ENCODE measurements at regions not wholly inside any gene's neighbourhood (a gene's known extent, or its start where the extent isn't known, plus 50 kb on each side); places are given as distances from the start of the nearest gene placed in this dataset.

- H3F3A ChIP-seq (ENCODE audit: insufficient read depth, low read length, poor library complexity, severe bottlenecking): no peaks in the 10 kb centered on the region
- no peaks in the 10 kb centered on the region for H4K20me1 ChIP-seq (ENCODE audit: insufficient read depth)
- no peak overlapping the region for H3K9ac ChIP-seq (ENCODE audit: low read length)
- H3K27ac ChIP-seq (ENCODE audit: low read length): no peak overlapping the region
- no peaks in the 10 kb centered on the region for H3K27me3 ChIP-seq (ENCODE audit: insufficient read depth, low read depth, low read length)
- H3K4me3 ChIP-seq (ENCODE audit: low read length): no peak overlapping the region
- H3K4me2 ChIP-seq (ENCODE audit: low read length): no peak overlapping the region
- no peaks in the 10 kb centered on the region for H3K36me3 ChIP-seq (ENCODE audit: insufficient read depth, low read length)
- H3K9me3 ChIP-seq (ENCODE audit: low read length): no peaks in the 10 kb centered on the region
- H3K79me2 ChIP-seq (replicated peaks; ENCODE audit: insufficient read depth, low read length): no peaks in the 10 kb centered on the region
- no peak overlapping the region for H2AFZ ChIP-seq (ENCODE audit: low read depth, low read length)
- no peaks in the 10 kb centered on the region for H3K9me2 ChIP-seq (ENCODE audit: insufficient read depth, low read length)
- TF ChIP-seq POLR2AphosphoS5 (IDR thresholded peaks at IDR 0.05) (no peak), EZH2 (IDR thresholded peaks at IDR 0.05; ENCODE audit: borderline replicate concordance, insufficient read depth, low read length, poor library complexity, severe bottlenecking) (no peak), RAD21 (conservative IDR thresholded peaks at IDR 0.05) (no peak), REST (IDR thresholded peaks at IDR 0.05; ENCODE audit: borderline replicate concordance) (no peak), SMC3 (conservative IDR thresholded peaks at IDR 0.05; ENCODE audit: poor library complexity) (no peak), TAF1 (IDR thresholded peaks at IDR 0.05; ENCODE audit: low read depth) (no peak)
These were observed 55.6 kb downstream of the ZNF281 start for GRCh38 chr1:200354243-200354642.

- H3K9me3 ChIP-seq (ENCODE audit: low read length): no peaks in the 10 kb centered on the region
- no peaks in the 10 kb centered on the region for H4K20me1 ChIP-seq (ENCODE audit: insufficient read depth)
- H3K79me2 ChIP-seq (replicated peaks; ENCODE audit: insufficient read depth, low read length): no peaks in the 10 kb centered on the region
- no peaks in the 10 kb centered on the region for H3K9me2 ChIP-seq (ENCODE audit: insufficient read depth, low read length)
- H2AFZ ChIP-seq (ENCODE audit: low read depth, low read length): no peak overlapping the region
- no peak for TF ChIP-seq MXI1 (conservative IDR thresholded peaks at IDR 0.05; ENCODE audit: poor library complexity, severe bottlenecking)
- TF ChIP-seq SMC3 (conservative IDR thresholded peaks at IDR 0.05; ENCODE audit: poor library complexity): no peak
- TF ChIP-seq REST (IDR thresholded peaks at IDR 0.05; ENCODE audit: borderline replicate concordance): no peak
- no peak for TF ChIP-seq TAF1 (IDR thresholded peaks at IDR 0.05; ENCODE audit: low read depth)
- TF ChIP-seq EP300 (conservative IDR thresholded peaks at IDR 0.05; ENCODE audit: poor library complexity, severe bottlenecking): no peak
- TF ChIP-seq CTCF (IDR thresholded peaks at IDR 0.05; ENCODE audit: poor library complexity, severe bottlenecking): no peak
- no peak for TF ChIP-seq EZH2 (IDR thresholded peaks at IDR 0.05; ENCODE audit: borderline replicate concordance, insufficient read depth, low read length, poor library complexity, severe bottlenecking)
- no peak for TF ChIP-seq POLR2AphosphoS5 (IDR thresholded peaks at IDR 0.05)
- TF ChIP-seq RAD21 (conservative IDR thresholded peaks at IDR 0.05): no peak
- H3K4me2 ChIP-seq (ENCODE audit: low read length): no peak overlapping the region
- no peak overlapping the region for H3K9ac ChIP-seq (ENCODE audit: low read length)
- no peaks in the 10 kb centered on the region for H3K27me3 ChIP-seq (ENCODE audit: insufficient read depth, low read depth, low read length)
- H3F3A ChIP-seq (ENCODE audit: insufficient read depth, low read length, poor library complexity, severe bottlenecking): no peaks in the 10 kb centered on the region
- H3K4me3 ChIP-seq (ENCODE audit: low read length): no peak overlapping the region
- H3K27ac ChIP-seq (ENCODE audit: low read length): no peak overlapping the region
- no peaks in the 10 kb centered on the region for H3K36me3 ChIP-seq (ENCODE audit: insufficient read depth, low read length)
These were observed 56.6 kb downstream of the ZNF281 start for GRCh38 chr1:200353232-200353631.

All from neural cell (in vitro differentiated cells).